Thyroid gland (tissue), 4 donors: ENCODE measurements at regions not wholly inside any gene's neighbourhood (a gene's known extent, or its start where the extent isn't known, plus 50 kb on each side); places are given as distances from the start of the nearest gene placed in this dataset.

Experiments
- DNase-seq, 2 donors: peaks; one replicate each; pipeline ENCODE4 v3.0.0-alpha.2; 2019
- H3K27ac ChIP-seq, 3 donors: fragments of 200-600 bp; sonication (generic); 1 replicate in 2 of 3; 2 replicates in 1 of 3; pipeline ENCODE4 v1.5.1; 2016 to 2019; ENCODE audit warnings: mild to moderate bottlenecking in 1 of 3, moderate library complexity in 1 of 3
- H3K27me3 ChIP-seq: fragments of 200-600 bp; sonication (generic); one replicate; pipeline ENCODE4 v1.5.1; 2019
- H3K36me3 ChIP-seq, 2 donors: fragments of 200-600 bp; sonication (generic); one replicate each; pipeline ENCODE4 v1.5.1; 2016 to 2019
- H3K4me1 ChIP-seq, 2 donors: fragments of 200-600 bp; sonication (generic); one replicate each; pipeline ENCODE4 v1.5.1; 2017 to 2019
- H3K4me3 ChIP-seq, 3 donors: fragments of 200-600 bp; sonication (generic); replicated peaks in 1 of 3; 1 replicate in 2 of 3; 2 replicates in 1 of 3; pipeline ENCODE4 v1.5.1; 2016; ENCODE audit warnings: mild to moderate bottlenecking in 1 of 3
- H3K9me3 ChIP-seq: fragments of 200-600 bp; sonication (generic); one replicate; pipeline ENCODE4 v1.5.1; 2017
- POLR2A ChIP-seq, 2 donors: fragments of 450-650 bp; IDR thresholded peaks; one replicate each; pipeline ENCODE4 v1.6.1; 2017; ENCODE audit warnings: antibody characterized with exemption in 2 of 2, mild to moderate bottlenecking in 2 of 2, moderate library complexity in 1 of 2
- WGBS, 2 donors: methylation state at CpG; one replicate each; pipeline ENCODE4 v1.1.5; 2017; 5-methylcytosine and 5-hydroxymethylcytosine counted together
- intact Hi-C: fragments of 100-400 bp; cut with DNase I; formaldehyde crosslinking; loops from one replicate; pipeline ENCODE4 v1.15.1; 2023
- TF ChIP-seq, protein P1 (sequence below), 6 experiments: fragments of 200-600 bp in 3 of 6; fragments of 450-650 bp in 3 of 6; sonication (generic) in 3 of 6; IDR thresholded peaks; one replicate each; pipeline ENCODE4 v1.5.1; 2016 to 2019; ENCODE audit warnings: antibody characterized with exemption in 6 of 6, mild to moderate bottlenecking in 2 of 6, inconsistent platforms in 1 of 6, moderate library complexity in 1 of 6

DNA sequence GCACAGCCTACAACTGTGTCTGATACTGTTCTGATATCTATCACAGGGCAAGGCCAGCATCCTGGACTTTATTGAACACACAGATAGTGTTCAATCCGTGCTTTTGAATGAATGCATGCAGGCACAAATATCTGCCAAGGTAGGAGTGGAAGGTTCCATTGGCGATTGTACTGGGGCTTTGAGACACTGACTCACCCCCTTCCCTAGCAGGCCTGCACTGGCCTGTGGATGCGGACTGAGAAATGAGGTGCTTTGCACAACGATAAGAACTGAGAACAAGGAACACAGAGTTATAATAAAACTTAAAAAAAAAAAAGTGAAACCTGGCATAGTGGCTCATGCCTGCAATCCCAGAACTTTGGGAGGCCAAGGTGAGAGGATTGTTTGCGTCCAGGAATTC lies 62.4 kb upstream of the NGF start:
- Histone ChIP-seq H3K4me3 (no peak overlapping the region), H3K4me1 (peaks cover 17 to 21% of the 10 kb centered on the region in 2 donors), H3K27ac (no peak overlapping the region), H3K9me3 (no peaks in the 10 kb centered on the region), H3K36me3 (no peaks in the 10 kb centered on the region), H3K27me3 (no peaks in the 10 kb centered on the region)
- no peak for DNase-seq
- WGBS, 2 donors = 96% methylated on average over 5 of the region's 5 CpGs
- no peak for TF ChIP-seq POLR2A (IDR thresholded peaks at IDR 0.05)
- TF ChIP-seq, protein P1, sequence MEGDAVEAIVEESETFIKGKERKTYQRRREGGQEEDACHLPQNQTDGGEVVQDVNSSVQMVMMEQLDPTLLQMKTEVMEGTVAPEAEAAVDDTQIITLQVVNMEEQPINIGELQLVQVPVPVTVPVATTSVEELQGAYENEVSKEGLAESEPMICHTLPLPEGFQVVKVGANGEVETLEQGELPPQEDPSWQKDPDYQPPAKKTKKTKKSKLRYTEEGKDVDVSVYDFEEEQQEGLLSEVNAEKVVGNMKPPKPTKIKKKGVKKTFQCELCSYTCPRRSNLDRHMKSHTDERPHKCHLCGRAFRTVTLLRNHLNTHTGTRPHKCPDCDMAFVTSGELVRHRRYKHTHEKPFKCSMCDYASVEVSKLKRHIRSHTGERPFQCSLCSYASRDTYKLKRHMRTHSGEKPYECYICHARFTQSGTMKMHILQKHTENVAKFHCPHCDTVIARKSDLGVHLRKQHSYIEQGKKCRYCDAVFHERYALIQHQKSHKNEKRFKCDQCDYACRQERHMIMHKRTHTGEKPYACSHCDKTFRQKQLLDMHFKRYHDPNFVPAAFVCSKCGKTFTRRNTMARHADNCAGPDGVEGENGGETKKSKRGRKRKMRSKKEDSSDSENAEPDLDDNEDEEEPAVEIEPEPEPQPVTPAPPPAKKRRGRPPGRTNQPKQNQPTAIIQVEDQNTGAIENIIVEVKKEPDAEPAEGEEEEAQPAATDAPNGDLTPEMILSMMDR (IDR thresholded peaks at IDR 0.05) = no peak
- intact Hi-C loops = no loop called here

DNA sequence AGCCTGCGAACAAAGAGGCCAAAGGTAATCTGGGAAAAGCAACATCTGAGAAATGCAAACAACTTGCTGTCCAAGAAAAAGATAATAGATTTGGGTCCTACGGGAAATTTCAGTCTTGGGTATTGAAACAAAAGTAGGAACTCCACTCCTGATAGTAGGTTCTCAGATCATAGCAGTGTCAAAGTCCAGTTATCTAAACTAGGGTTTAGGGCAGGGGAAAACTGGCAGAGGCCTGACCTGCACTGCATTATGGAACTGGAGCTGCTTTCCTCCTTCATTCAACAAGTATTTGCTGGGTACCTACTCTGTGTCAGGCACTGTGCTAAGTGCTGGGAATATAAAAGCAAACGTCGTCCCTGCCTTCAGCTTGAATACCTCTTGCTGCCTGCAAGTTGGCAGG lies 60.7 kb upstream of the NGF start:
- 81 to 89% methylated on average over 4 of the region's 4 CpGs for WGBS, 2 donors
- no peak overlapping the region for H3K27ac ChIP-seq
- no peak for DNase-seq
- no peak overlapping the region for H3K4me3 ChIP-seq
- H3K27me3 ChIP-seq = no peaks in the 10 kb centered on the region
- no peaks in the 10 kb centered on the region for H3K36me3 ChIP-seq
- intact Hi-C loops = no loop called here
- peaks cover 17 to 21% of the 10 kb centered on the region in 2 donors for H3K4me1 ChIP-seq
- no peaks in the 10 kb centered on the region for H3K9me3 ChIP-seq
- TF ChIP-seq, protein P1 (IDR thresholded peaks at IDR 0.05) = no peak
- no peak for TF ChIP-seq POLR2A (IDR thresholded peaks at IDR 0.05)
